ENCODE measurements at regions not wholly inside any gene's neighbourhood (a gene's known extent, or its start where the extent isn't known, plus 50 kb on each side); places are given as distances from the start of the nearest gene placed in this dataset.

DNA sequence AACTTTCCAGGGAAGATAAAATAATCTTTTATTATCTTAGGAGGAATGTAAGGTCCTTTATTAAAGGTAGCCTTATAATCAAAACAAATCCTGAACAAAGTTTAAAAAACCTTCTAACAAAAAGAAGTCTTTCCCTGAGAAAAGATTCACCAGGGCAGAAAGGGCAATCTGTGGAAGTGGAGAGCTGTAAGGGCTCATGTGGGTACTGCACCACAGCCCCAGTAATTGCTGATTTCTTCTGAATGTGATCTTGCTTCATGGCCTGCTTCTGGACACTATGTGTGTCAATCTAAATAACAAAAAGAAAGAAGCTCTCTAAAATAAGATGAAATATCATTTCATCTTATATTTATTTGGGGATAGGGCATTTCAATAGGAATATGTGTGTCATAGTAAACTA, 1501.6 kb downstream of the OTOL1 start:
- Mint-ChIP-seq H3K4me3 (no peak overlapping the region), H3K36me3 (peaks cover 15% of the 10 kb centered on the region), H3K9me3 (peaks cover 20% of the 10 kb centered on the region), H3K27me3 (ENCODE audit: low read depth) (no peaks in the 10 kb centered on the region), H3K27ac (no peak overlapping the region), H3K4me1 (peaks cover 16% of the 10 kb centered on the region)
- DNase-seq (ENCODE audit: low spot score), result no peak
- ChIA-PET POLR2A (no interaction called here), CTCF (no interaction called here)
- no peak for ATAC-seq
- TF ChIP-seq, protein P1, sequence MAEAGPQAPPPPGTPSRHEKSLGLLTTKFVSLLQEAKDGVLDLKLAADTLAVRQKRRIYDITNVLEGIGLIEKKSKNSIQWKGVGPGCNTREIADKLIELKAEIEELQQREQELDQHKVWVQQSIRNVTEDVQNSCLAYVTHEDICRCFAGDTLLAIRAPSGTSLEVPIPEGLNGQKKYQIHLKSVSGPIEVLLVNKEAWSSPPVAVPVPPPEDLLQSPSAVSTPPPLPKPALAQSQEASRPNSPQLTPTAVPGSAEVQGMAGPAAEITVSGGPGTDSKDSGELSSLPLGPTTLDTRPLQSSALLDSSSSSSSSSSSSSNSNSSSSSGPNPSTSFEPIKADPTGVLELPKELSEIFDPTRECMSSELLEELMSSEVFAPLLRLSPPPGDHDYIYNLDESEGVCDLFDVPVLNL (CRISPR knock-in tag; IDR thresholded peaks at IDR 0.05; ENCODE audit: borderline replicate concordance, low read depth), result no peak
- TF ChIP-seq JAZF1 (CRISPR knock-in tag; IDR thresholded peaks at IDR 0.05) (no peak), ZSCAN18 (CRISPR knock-in tag; IDR thresholded peaks at IDR 0.05) (no peak), ZNF138 (CRISPR knock-in tag; conservative IDR thresholded peaks at IDR 0.05) (no peak)
- TF ChIP-seq, protein P2, sequence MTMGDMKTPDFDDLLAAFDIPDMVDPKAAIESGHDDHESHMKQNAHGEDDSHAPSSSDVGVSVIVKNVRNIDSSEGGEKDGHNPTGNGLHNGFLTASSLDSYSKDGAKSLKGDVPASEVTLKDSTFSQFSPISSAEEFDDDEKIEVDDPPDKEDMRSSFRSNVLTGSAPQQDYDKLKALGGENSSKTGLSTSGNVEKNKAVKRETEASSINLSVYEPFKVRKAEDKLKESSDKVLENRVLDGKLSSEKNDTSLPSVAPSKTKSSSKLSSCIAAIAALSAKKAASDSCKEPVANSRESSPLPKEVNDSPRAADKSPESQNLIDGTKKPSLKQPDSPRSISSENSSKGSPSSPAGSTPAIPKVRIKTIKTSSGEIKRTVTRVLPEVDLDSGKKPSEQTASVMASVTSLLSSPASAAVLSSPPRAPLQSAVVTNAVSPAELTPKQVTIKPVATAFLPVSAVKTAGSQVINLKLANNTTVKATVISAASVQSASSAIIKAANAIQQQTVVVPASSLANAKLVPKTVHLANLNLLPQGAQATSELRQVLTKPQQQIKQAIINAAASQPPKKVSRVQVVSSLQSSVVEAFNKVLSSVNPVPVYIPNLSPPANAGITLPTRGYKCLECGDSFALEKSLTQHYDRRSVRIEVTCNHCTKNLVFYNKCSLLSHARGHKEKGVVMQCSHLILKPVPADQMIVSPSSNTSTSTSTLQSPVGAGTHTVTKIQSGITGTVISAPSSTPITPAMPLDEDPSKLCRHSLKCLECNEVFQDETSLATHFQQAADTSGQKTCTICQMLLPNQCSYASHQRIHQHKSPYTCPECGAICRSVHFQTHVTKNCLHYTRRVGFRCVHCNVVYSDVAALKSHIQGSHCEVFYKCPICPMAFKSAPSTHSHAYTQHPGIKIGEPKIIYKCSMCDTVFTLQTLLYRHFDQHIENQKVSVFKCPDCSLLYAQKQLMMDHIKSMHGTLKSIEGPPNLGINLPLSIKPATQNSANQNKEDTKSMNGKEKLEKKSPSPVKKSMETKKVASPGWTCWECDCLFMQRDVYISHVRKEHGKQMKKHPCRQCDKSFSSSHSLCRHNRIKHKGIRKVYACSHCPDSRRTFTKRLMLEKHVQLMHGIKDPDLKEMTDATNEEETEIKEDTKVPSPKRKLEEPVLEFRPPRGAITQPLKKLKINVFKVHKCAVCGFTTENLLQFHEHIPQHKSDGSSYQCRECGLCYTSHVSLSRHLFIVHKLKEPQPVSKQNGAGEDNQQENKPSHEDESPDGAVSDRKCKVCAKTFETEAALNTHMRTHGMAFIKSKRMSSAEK (CRISPR knock-in tag; IDR thresholded peaks at IDR 0.05; ENCODE audit: borderline replicate concordance), result no peak

DNA sequence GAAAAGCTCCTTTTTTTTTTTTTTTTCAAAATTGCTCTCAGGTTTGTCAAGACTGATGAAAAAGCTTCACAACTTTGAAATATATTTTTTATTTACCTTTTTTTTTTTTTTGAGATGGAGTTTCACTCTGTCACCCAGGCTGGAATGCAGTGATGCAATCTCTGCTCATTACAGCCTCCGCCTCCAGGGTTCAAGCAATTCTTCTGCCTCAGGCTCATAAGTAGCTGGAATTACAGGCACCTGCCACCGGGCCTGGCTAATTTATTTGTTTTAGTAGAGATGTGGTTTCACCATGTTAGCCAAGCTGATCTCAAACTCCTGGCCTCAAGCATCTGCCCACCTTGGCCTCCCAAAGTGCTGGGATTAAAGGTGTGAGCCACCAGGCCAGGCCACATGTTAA, 1515.0 kb downstream of the OTOL1 start:
- peaks cover 2% of the 10 kb centered on the region for H3K36me3 Mint-ChIP-seq
- peaks cover 17% of the 10 kb centered on the region for H3K9me3 Mint-ChIP-seq
- ATAC-seq (no peak), DNase-seq (ENCODE audit: low spot score) (no peak)
- H3K4me1 Mint-ChIP-seq, result no peaks in the 10 kb centered on the region
- ChIA-PET CTCF (no interaction called here), POLR2A (no interaction called here)
- no peak overlapping the region for H3K4me3 Mint-ChIP-seq
- no peaks in the 10 kb centered on the region for H3K27me3 Mint-ChIP-seq (ENCODE audit: low read depth)
- H3K27ac Mint-ChIP-seq, result no peak overlapping the region
- TF ChIP-seq ERG (CRISPR knock-in tag; IDR thresholded peaks at IDR 0.05) (no peak), CBFB (CRISPR knock-in tag; IDR thresholded peaks at IDR 0.05; ENCODE audit: low read depth) (no peak), AR (CRISPR knock-in tag; IDR thresholded peaks at IDR 0.05) (no peak), ZNF219 (CRISPR knock-in tag; IDR thresholded peaks at IDR 0.05; ENCODE audit: borderline replicate concordance) (no peak), IRF2 (CRISPR knock-in tag; IDR thresholded peaks at IDR 0.05; ENCODE audit: borderline replicate concordance, low read depth) (no peak), PRDM15 (CRISPR knock-in tag; IDR thresholded peaks at IDR 0.05) (no peak), PRRX2 (CRISPR knock-in tag; IDR thresholded peaks at IDR 0.05) (no peak)
- TF ChIP-seq, protein P3, sequence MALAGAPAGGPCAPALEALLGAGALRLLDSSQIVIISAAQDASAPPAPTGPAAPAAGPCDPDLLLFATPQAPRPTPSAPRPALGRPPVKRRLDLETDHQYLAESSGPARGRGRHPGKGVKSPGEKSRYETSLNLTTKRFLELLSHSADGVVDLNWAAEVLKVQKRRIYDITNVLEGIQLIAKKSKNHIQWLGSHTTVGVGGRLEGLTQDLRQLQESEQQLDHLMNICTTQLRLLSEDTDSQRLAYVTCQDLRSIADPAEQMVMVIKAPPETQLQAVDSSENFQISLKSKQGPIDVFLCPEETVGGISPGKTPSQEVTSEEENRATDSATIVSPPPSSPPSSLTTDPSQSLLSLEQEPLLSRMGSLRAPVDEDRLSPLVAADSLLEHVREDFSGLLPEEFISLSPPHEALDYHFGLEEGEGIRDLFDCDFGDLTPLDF (CRISPR knock-in tag; IDR thresholded peaks at IDR 0.05), result no peak
- TF ChIP-seq, protein P4, sequence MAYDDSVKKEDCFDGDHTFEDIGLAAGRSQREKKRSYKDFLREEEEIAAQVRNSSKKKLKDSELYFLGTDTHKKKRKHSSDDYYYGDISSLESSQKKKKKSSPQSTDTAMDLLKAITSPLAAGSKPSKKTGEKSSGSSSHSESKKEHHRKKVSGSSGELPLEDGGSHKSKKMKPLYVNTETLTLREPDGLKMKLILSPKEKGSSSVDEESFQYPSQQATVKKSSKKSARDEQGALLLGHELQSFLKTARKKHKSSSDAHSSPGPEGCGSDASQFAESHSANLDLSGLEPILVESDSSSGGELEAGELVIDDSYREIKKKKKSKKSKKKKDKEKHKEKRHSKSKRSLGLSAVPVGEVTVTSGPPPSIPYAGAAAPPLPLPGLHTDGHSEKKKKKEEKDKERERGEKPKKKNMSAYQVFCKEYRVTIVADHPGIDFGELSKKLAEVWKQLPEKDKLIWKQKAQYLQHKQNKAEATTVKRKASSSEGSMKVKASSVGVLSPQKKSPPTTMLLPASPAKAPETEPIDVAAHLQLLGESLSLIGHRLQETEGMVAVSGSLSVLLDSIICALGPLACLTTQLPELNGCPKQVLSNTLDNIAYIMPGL (CRISPR knock-in tag; IDR thresholded peaks at IDR 0.05), result no peak

All from WTC11 (cell line).